HG03135 (cell line): ENCODE measurements at regions not wholly inside any gene's neighbourhood (a gene's known extent, or its start where the extent isn't known, plus 50 kb on each side); places are given as distances from the start of the nearest gene placed in this dataset.

Experiments used
- ATAC-seq: cut with Tn5 transposase; IDR thresholded peaks from one replicate; pipeline ENCODE4 v1.9.1; 2021; ENCODE audit warnings: mild to moderate bottlenecking, moderate library complexity; ENCODE audit not compliant: unreplicated experiment

GRCh38 chr5:33312571-33313549 lies 127.9 kb upstream of the TARS1 start:
- no peak for ATAC-seq

GRCh38 chr5:33315189-33315588 lies 125.6 kb upstream of the TARS1 start:
- ATAC-seq, result no peak

DNA sequence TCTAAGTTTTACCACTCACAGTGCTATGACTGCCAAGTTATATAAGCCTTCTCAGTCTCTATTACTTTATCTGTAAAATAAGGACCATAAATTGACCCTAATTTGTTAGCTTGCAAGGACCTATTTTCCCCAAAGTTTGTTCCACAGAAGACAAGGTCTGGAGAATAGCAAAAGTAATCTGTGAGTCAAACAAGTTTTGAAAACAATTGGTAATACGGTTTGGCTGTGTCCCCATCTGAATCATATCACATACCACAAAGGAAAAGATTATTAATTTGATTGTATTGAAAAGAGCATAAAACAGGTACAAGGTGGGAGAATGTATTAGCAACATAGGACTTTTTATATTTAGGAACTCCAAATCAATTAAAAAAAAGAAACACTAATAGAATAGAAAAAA lies 124.0 kb upstream of the TARS1 start:
- no peak for ATAC-seq

GRCh38 chr5:33317271-33317670 lies 123.5 kb upstream of the TARS1 start:
- no peak for ATAC-seq

GRCh38 chr5:33319151-33319550 lies 121.6 kb upstream of the TARS1 start:
- no peak for ATAC-seq

- ATAC-seq, result no peak
Observed at GRCh38 chr5:33319841-33320240, 120.9 kb upstream of the TARS1 start.

DNA sequence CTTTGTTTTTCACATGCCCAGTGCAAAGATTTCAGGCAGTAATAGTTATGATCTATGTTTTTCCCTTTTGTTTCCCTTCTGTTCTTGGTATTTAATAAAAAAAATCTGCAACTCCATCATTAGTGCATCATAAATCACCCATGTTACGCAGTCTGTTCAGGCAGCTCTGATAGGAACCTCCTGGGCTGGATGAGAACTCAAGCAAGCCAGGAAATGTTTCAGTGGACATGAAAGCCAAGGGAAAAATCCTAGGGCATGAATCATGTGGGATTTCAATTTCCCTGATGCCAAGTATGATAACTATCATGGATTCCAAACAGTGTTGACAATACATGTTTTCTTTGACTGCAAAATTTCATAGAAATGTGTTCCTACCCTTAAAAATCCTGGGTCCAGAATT lies 119.7 kb upstream of the TARS1 start:
- ATAC-seq, result no peak

DNA sequence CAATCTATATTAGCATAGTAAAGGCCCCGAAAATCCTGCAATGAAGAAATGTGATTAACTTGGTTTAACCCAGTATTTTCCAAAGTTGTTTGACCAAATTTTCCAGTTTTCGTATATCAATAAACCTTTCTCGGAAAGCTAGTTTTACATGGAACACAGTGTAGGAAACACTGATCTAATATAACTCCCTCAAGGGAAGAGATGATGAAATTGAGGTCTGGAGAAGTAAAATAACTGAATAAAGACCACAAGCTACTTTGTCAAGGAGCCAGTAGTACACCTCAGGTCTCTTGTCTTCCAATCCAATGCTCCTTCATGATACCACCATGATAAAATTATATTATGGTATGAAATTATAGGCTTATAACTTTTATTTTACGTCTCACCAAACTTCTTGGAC lies 118.1 kb upstream of the TARS1 start:
- ATAC-seq, result no peak

DNA sequence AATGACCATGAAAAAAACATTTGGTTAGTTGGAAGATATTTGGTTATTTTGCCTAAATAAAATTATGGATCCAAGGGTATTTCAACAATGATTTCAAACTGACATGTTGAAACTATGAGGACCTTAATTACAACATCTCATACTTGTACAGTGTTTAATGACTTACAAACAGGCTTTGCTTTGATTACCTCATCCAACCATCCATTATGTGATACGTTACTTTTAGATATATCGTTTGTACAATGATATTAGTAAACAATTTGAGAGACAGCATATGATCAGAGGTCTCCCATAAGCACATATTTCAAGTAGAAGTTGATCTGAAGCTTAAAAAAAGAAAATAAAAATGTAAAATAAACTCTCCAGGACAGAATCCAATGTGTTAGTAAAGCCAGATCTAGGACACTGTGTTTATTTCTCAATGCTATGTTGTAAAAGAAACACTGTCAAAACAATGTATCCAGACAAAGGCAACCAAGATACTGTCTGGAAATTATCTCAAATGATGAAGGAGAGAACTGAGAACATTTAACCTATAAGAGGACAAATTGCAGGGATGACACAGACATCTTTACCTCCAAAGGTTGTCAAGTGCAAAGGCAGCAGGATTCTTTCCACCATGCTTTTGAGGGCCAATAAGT lies 116.0 kb upstream of the TARS1 start:
- ATAC-seq, result no peak

- no peak for ATAC-seq
Observed at GRCh38 chr5:33328818-33329217, 111.9 kb upstream of the TARS1 start.

DNA sequence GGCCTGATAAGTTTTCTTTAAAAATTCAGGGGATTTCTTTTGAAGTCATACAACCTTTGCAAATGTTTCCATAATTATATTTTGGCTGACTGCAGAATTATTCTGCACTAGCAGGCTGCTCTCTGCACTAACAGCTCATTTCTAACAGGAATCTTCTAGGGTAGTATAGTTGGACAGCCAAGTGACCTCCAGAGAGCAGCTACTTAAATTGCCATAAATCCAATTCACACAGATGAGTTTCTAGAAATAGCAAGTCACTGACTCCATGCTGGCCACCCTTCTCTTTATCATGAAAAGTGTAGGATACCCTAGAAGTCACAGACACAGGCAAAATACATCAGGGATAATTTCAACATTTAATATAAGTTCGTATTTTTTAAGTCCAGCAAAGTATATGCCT lies 110.9 kb upstream of the TARS1 start:
- ATAC-seq, result no peak

DNA sequence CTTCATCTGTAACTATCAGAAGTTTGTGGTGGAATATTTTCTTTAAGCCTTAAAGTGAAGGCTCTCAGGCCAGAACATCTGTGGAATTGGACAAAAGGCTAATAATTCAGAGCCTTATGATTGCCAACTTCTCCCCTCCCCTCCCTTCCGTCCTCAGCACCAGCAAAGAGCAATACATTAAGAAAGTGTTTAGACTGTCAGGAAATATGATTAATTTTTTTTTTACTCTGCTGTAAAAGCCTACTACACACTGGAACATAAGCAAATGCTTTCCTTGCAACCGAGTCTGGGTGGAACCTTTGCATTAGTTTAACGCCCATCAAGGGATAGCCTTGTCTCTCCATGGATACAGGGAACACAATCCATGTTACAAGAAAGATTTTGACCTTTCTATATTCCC lies 110.3 kb upstream of the TARS1 start:
- ATAC-seq, result no peak

- ATAC-seq, result no peak
Observed at GRCh38 chr5:33330992-33331391, 109.8 kb upstream of the TARS1 start.

GRCh38 chr5:33332804-33333203 lies 108.0 kb upstream of the TARS1 start:
- no peak for ATAC-seq

- ATAC-seq, result no peak
Observed at GRCh38 chr5:33334829-33335228, 105.9 kb upstream of the TARS1 start.

- ATAC-seq, result no peak
Observed at GRCh38 chr5:33336891-33337636, 103.7 kb upstream of the TARS1 start.

GRCh38 chr5:33337637-33337992 lies 103.2 kb upstream of the TARS1 start:
- ATAC-seq, result no peak

GRCh38 chr5:33338336-33339110 lies 102.2 kb upstream of the TARS1 start:
- ATAC-seq, result no peak

DNA sequence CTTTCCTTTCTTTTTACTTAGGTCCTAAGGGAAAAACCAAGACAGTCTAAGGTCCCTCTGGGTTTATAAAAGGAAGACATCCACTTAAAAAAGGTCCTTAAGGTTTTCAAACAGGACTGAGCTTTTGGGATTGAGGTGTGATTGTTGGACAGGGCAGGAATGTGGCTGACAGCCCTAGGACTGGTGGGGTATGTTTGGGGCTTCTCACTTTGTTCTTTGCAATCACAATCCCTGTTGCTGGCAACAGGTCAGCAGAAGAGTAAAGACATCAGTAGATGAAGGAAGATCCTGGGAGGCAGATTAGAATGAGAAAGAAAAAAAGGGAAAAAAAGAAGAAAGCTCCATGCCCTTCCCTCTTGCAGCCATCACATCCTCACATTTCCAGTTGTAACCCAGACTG lies 101.4 kb upstream of the TARS1 start:
- no peak for ATAC-seq

- ATAC-seq, result no peak
Observed at GRCh38 chr5:33340195-33340594, 100.6 kb upstream of the TARS1 start.

- ATAC-seq, result no peak
Observed at GRCh38 chr5:33341351-33341750, 99.4 kb upstream of the TARS1 start.
